Activated CD8-positive, alpha-beta T cell treated with anti-CD3 and anti-CD28 coated beads, Interleukin-2, amount 10 ng/mL, durations not matched to agents 7 days and 5 days (primary cell): ENCODE measurements at regions not wholly inside any gene's neighbourhood (a gene's known extent, or its start where the extent isn't known, plus 50 kb on each side); places are given as distances from the start of the nearest gene placed in this dataset.
"Not testable (repeated sequence)": the region's sequence is repeated elsewhere in the genome, so short reads cannot be mapped to it uniquely, and the experiment has no call there.

ENCODE experiments used
- ATAC-seq: fragments of 150-1000 bp; cut with Tn5 transposase; one replicate; pipeline ENCODE4 v1.10.0; 2021; ENCODE audit warnings: moderate library complexity
- CTCF ChIA-PET: fragments of 350-600 bp; sonication (Branson Sonifier 250); formaldehyde crosslinking; loops from one replicate; lab custom pipeline; 2021; ENCODE audit warnings: antibody characterized with exemption; lab: Charles Lee
- POLR2A ChIA-PET: fragments of 350-600 bp; sonication (Branson Sonifier 250); formaldehyde crosslinking; loops from one replicate; lab custom pipeline; 2021; ENCODE audit warnings: antibody characterized with exemption; lab: Charles Lee
- DNase-seq: peaks from one replicate; pipeline ENCODE4 v3.0.0-alpha.2; 2020
- H3K27ac Mint-ChIP-seq: one replicate; pipeline ENCODE4 v1.8.0; 2021; ENCODE audit warnings: mild to moderate bottlenecking, mixed read lengths
- H3K27me3 Mint-ChIP-seq: one replicate; pipeline ENCODE4 v1.8.0; 2021; ENCODE audit warnings: low read depth, mixed read lengths
- H3K36me3 Mint-ChIP-seq: one replicate; pipeline ENCODE4 v1.8.0; 2021; ENCODE audit warnings: low read depth, mixed read lengths
- H3K4me1 Mint-ChIP-seq: one replicate; pipeline ENCODE4 v1.8.0; 2021; ENCODE audit warnings: low read depth, mixed read lengths
- H3K4me3 Mint-ChIP-seq: one replicate; pipeline ENCODE4 v1.8.0; 2021; ENCODE audit warnings: mild to moderate bottlenecking, mixed read lengths
- H3K9me3 Mint-ChIP-seq: one replicate; pipeline ENCODE4 v1.8.0; 2022; ENCODE audit warnings: mixed read lengths; ENCODE audit not compliant: insufficient read depth

GRCh38 chr4:102397056-102397455, 51.8 kb upstream of the SLC39A8 start:
- CTCF ChIA-PET, H3K36me3 Mint-ChIP-seq, POLR2A ChIA-PET: not testable (repeated sequence)

GRCh38 chr4:102399021-102399420, 53.7 kb upstream of the SLC39A8 start:
- Mint-ChIP-seq H3K4me1 (no peaks in the 10 kb centered on the region), H3K27me3 (no peaks in the 10 kb centered on the region), H3K36me3 (no peaks in the 10 kb centered on the region), H3K27ac (no peak overlapping the region), H3K4me3 (no peak overlapping the region), H3K9me3 (no peaks in the 10 kb centered on the region)
- ChIA-PET POLR2A (no interaction called here), CTCF (no interaction called here)
- no peak for ATAC-seq
- DNase-seq = no peak

More at GRCh38 chr4:102397056-102397455, 51.8 kb upstream of the SLC39A8 start:
- H3K9me3 Mint-ChIP-seq, H3K27ac Mint-ChIP-seq, DNase-seq, H3K4me3 Mint-ChIP-seq, H3K27me3 Mint-ChIP-seq, H3K4me1 Mint-ChIP-seq, ATAC-seq: not testable (repeated sequence)

GRCh38 chr4:102400898-102401297, 55.6 kb upstream of the SLC39A8 start:
- Mint-ChIP-seq H3K36me3 (no peaks in the 10 kb centered on the region), H3K27me3 (no peaks in the 10 kb centered on the region), H3K4me3 (no peak overlapping the region), H3K9me3 (no peaks in the 10 kb centered on the region), H3K27ac (no peak overlapping the region), H3K4me1 (no peaks in the 10 kb centered on the region)
- ATAC-seq = no peak
- POLR2A ChIA-PET = no interaction called here
- DNase-seq = no peak
- CTCF ChIA-PET = no interaction called here

- no peak for DNase-seq
- CTCF ChIA-PET = interaction anchor here (0.9 to 1.5 kb wide), 2 partner anchors 14 to 28 kb away, joined by 3 read pairs; no protein-coding TSS in a partner anchor
- no peak for ATAC-seq
- H3K27me3 Mint-ChIP-seq = no peaks in the 10 kb centered on the region
- H3K36me3 Mint-ChIP-seq = no peaks in the 10 kb centered on the region
- POLR2A ChIA-PET = no interaction called here
- H3K27ac Mint-ChIP-seq = no peak overlapping the region
- no peaks in the 10 kb centered on the region for H3K4me1 Mint-ChIP-seq
- H3K9me3 Mint-ChIP-seq = no peaks in the 10 kb centered on the region
- no peak overlapping the region for H3K4me3 Mint-ChIP-seq
Observed at GRCh38 chr4:102402223-102402622, 56.9 kb upstream of the SLC39A8 start.

DNA sequence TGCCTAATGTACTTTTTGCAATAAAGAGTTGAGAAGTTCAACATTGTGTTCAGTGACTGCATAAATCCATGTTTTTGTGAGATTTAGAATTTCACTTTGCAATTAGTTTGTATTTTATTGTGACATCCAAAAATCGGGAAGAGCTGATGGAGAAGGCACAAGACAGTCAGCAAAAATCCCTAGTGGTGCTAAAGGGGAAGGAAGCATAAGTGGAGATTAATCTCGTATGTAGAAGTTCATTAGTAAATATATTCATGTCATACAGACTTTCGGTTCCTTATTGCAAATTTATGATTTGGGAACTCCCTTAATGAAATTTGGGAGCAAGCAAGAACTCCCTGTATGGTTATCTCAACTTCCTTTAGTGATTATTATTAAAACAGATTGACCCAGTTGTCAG, 57.8 kb upstream of the SLC39A8 start:
- H3K27me3 Mint-ChIP-seq = no peaks in the 10 kb centered on the region
- H3K27ac Mint-ChIP-seq = no peak overlapping the region
- H3K4me1 Mint-ChIP-seq = no peaks in the 10 kb centered on the region
- no peaks in the 10 kb centered on the region for H3K36me3 Mint-ChIP-seq
- DNase-seq = no peak
- ChIA-PET CTCF (interaction anchor here (0.9 to 1.5 kb wide), 2 partner anchors 10 to 13 kb away, joined by 3 to 4 read pairs; no protein-coding TSS in a partner anchor), POLR2A (no interaction called here)
- no peaks in the 10 kb centered on the region for H3K9me3 Mint-ChIP-seq
- H3K4me3 Mint-ChIP-seq = no peak overlapping the region
- no peak for ATAC-seq

GRCh38 chr4:102404431-102404969, 59.2 kb upstream of the SLC39A8 start:
- no peaks in the 10 kb centered on the region for H3K4me1 Mint-ChIP-seq
- no peak for ATAC-seq
- H3K4me3 Mint-ChIP-seq = no peak overlapping the region
- H3K27me3 Mint-ChIP-seq = no peaks in the 10 kb centered on the region
- no peaks in the 10 kb centered on the region for H3K9me3 Mint-ChIP-seq
- DNase-seq = no peak
- ChIA-PET CTCF (interaction anchor here (0.8 kb wide), 1 partner anchor 24 kb away, joined by 3 read pairs; no protein-coding TSS in a partner anchor), POLR2A (no interaction called here)
- no peak overlapping the region for H3K27ac Mint-ChIP-seq
- H3K36me3 Mint-ChIP-seq = no peaks in the 10 kb centered on the region

DNA sequence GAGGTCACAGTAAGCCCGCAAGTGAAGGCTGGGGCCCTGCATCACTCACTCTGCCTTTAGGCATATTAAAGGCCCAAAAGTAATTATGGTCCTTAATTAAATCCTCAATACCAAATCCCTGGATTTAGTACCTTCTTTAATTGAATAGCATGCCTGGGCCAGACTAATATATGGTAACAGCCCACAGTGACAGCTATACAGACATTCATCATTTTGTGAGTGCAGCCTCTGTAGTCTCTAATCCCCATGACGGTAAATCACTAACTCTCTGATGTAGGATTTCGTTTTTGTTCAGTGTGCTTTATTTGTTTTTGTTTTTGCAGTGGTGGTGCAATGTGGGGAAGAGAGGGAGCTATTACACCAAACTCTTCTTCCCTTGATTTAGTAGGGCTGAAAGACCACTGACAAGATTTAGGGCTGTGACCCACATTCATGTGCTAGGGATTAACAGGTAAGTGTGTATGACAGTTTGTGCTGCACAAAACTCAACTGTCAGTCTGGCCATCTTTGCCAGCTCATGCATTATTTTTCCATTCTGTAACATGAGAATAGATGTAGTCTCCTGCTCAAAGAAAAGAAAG, 60.6 kb upstream of the SLC39A8 start:
- Mint-ChIP-seq H3K27me3 (no peaks in the 10 kb centered on the region), H3K27ac (no peak overlapping the region), H3K36me3 (no peaks in the 10 kb centered on the region), H3K4me1 (no peaks in the 10 kb centered on the region), H3K9me3 (no peaks in the 10 kb centered on the region), H3K4me3 (no peak overlapping the region)
- ChIA-PET CTCF (no interaction called here), POLR2A (no interaction called here)
- no peak for DNase-seq
- no peak for ATAC-seq

GRCh38 chr4:102410884-102411283, 65.6 kb upstream of the SLC39A8 start:
- H3K4me1 Mint-ChIP-seq, ATAC-seq, POLR2A ChIA-PET, CTCF ChIA-PET, H3K9me3 Mint-ChIP-seq, H3K27me3 Mint-ChIP-seq, DNase-seq, H3K36me3 Mint-ChIP-seq, H3K4me3 Mint-ChIP-seq, H3K27ac Mint-ChIP-seq: not testable (repeated sequence)

- no peaks in the 10 kb centered on the region for H3K9me3 Mint-ChIP-seq
- DNase-seq = no peak
- no peak overlapping the region for H3K4me3 Mint-ChIP-seq
- POLR2A ChIA-PET = no interaction called here
- ATAC-seq = no peak
- H3K36me3 Mint-ChIP-seq = no peaks in the 10 kb centered on the region
- no peaks in the 10 kb centered on the region for H3K27me3 Mint-ChIP-seq
- no peak overlapping the region for H3K27ac Mint-ChIP-seq
- no peaks in the 10 kb centered on the region for H3K4me1 Mint-ChIP-seq
- CTCF ChIA-PET = no interaction called here
Observed at GRCh38 chr4:102411408-102411807, 66.1 kb upstream of the SLC39A8 start.

- ChIA-PET CTCF (interaction anchor here (0.6 kb wide), 1 partner anchor 36 kb away, joined by 3 read pairs; no protein-coding TSS in a partner anchor), POLR2A (no interaction called here)
- ATAC-seq (no peak), DNase-seq (no peak)
- Mint-ChIP-seq H3K4me1 (no peaks in the 10 kb centered on the region), H3K4me3 (no peak overlapping the region), H3K27me3 (peaks cover 4% of the 10 kb centered on the region), H3K27ac (no peak overlapping the region), H3K9me3 (no peaks in the 10 kb centered on the region), H3K36me3 (no peaks in the 10 kb centered on the region)
Observed at GRCh38 chr4:102416765-102417164, 71.5 kb upstream of the SLC39A8 start.

- no peaks in the 10 kb centered on the region for H3K36me3 Mint-ChIP-seq
Observed at GRCh38 chr4:102420563-102421398, 75.5 kb upstream of the SLC39A8 start.

GRCh38 chr4:102422843-102423242, 77.6 kb upstream of the SLC39A8 start:
- Mint-ChIP-seq H3K27ac (no peak overlapping the region), H3K27me3 (peaks cover 2% of the 10 kb centered on the region), H3K36me3 (no peaks in the 10 kb centered on the region), H3K4me1 (peaks cover 7% of the 10 kb centered on the region), H3K4me3 (no peak overlapping the region), H3K9me3 (no peaks in the 10 kb centered on the region)
- no peak for DNase-seq
- ATAC-seq = no peak
- POLR2A ChIA-PET = no interaction called here
- CTCF ChIA-PET = no interaction called here

More at GRCh38 chr4:102420563-102421398, 75.5 kb upstream of the SLC39A8 start:
- peaks cover 7% of the 10 kb centered on the region for H3K4me1 Mint-ChIP-seq
- H3K27ac Mint-ChIP-seq = no peak overlapping the region
- ChIA-PET CTCF (interaction anchor here (1.0 to 1.2 kb wide), 2 partner anchors 8 to 10 kb away, joined by 3 to 5 read pairs; no protein-coding TSS in a partner anchor), POLR2A (no interaction called here)
- ATAC-seq (no peak), DNase-seq (no peak)
- H3K27me3 Mint-ChIP-seq = peaks cover 4% of the 10 kb centered on the region
- no peak overlapping the region for H3K4me3 Mint-ChIP-seq
- H3K9me3 Mint-ChIP-seq = no peaks in the 10 kb centered on the region
